Activated CD8-positive, alpha-beta memory T cell treated with anti-CD3 and anti-CD28 coated beads for 1 hour (primary cell): ENCODE measurements at regions not wholly inside any gene's neighbourhood (a gene's known extent, or its start where the extent isn't known, plus 50 kb on each side); places are given as distances from the start of the nearest gene placed in this dataset.
"Not testable (repeated sequence)": the region's sequence is repeated elsewhere in the genome, so short reads cannot be mapped to it uniquely, and the experiment has no call there.

Experiments used
- DNase-seq, 2 donors: peaks; one replicate each; pipeline ENCODE4 v3.0.0-alpha.2; 2020; ENCODE audit warnings: low read depth in 1 of 2; ENCODE audit errors: extremely low read depth in 1 of 2

GRCh38 chr1:55311979-55312378 lies 96.8 kb upstream of the USP24 start:
- DNase-seq: no peak

GRCh38 chr1:55311057-55311641 lies 96.0 kb upstream of the USP24 start:
- DNase-seq: no peak

- DNase-seq: no peak
Measured at GRCh38 chr1:55310505-55310971, 95.4 kb upstream of the USP24 start.

- no peak for DNase-seq
Measured at GRCh38 chr1:55309786-55310504, 94.8 kb upstream of the USP24 start.

- no peak for DNase-seq
Measured at GRCh38 chr1:55309053-55309452, 93.9 kb upstream of the USP24 start.

GRCh38 chr1:55305735-55306134 lies 90.6 kb upstream of the USP24 start:
- DNase-seq: no peak

GRCh38 chr1:55304229-55304740 lies 89.1 kb upstream of the USP24 start:
- DNase-seq: no peak

GRCh38 chr1:55302972-55303371 lies 87.8 kb upstream of the USP24 start:
- DNase-seq: no peak

GRCh38 chr1:55301912-55302311 lies 86.7 kb upstream of the USP24 start:
- no peak for DNase-seq

GRCh38 chr1:55300975-55301374 lies 85.8 kb upstream of the USP24 start:
- DNase-seq: no peak

- DNase-seq: no peak
Measured at GRCh38 chr1:55298167-55298894, 83.2 kb upstream of the USP24 start.

- DNase-seq: not testable (repeated sequence)
Measured at GRCh38 chr1:55296247-55296646, 81.1 kb upstream of the USP24 start.

GRCh38 chr1:55289614-55290013 lies 74.5 kb upstream of the USP24 start:
- DNase-seq: no peak

- DNase-seq: no peak
Measured at GRCh38 chr1:55289042-55289441, 73.9 kb upstream of the USP24 start.

GRCh38 chr1:55288245-55288644 lies 73.1 kb upstream of the USP24 start:
- no peak for DNase-seq

- no peak for DNase-seq
Measured at GRCh38 chr1:55287723-55288122, 72.6 kb upstream of the USP24 start.

GRCh38 chr1:55286856-55287602 lies 71.9 kb upstream of the USP24 start:
- no peak for DNase-seq

- DNase-seq: no peak
Measured at GRCh38 chr1:55285834-55286233, 70.7 kb upstream of the USP24 start.

GRCh38 chr1:55284856-55285255 lies 69.7 kb upstream of the USP24 start:
- DNase-seq: no peak

- no peak for DNase-seq
Measured at GRCh38 chr1:55282058-55282457, 66.9 kb upstream of the USP24 start.

- no peak for DNase-seq
Measured at GRCh38 chr1:55280731-55281130, 65.6 kb upstream of the USP24 start.
